SK-N-SH treated with all-trans-retinoic acid at 6 μM for 48 hours (cell line): ENCODE measurements at regions not wholly inside any gene's neighbourhood (a gene's known extent, or its start where the extent isn't known, plus 50 kb on each side); places are given as distances from the start of the nearest gene placed in this dataset.
"Not testable (repeated sequence)": the region's sequence is repeated elsewhere in the genome, so short reads cannot be mapped to it uniquely, and the experiment has no call there.

Experiments used
- ATAC-seq: fragments of 200-7000 bp; cut with Tn5 transposase; 3 replicates; pipeline ENCODE4 v1.9.1; 2020; ENCODE audit warnings: mild to moderate bottlenecking, moderate library complexity
- ARNTL ChIP-seq: fragments of 450-650 bp; formaldehyde crosslinking; IDR thresholded peaks from 2 replicates; pipeline ENCODE4 v1.5.0; 2020; ENCODE audit warnings: low read depth, mild to moderate bottlenecking, moderate library complexity, borderline replicate concordance
- BACH2 ChIP-seq: fragments of 250-450 bp; sonication (Bioruptor Pico); IDR thresholded peaks from 2 replicates; pipeline ENCODE4 v1.9.0; 2021; ENCODE audit warnings: mild to moderate bottlenecking, borderline replicate concordance
- ESRRG ChIP-seq: fragments of 250-450 bp; sonication (Bioruptor Pico); IDR thresholded peaks from 2 replicates; pipeline ENCODE4 v1.6.1; 2021; ENCODE audit warnings: mild to moderate bottlenecking
- GLIS3 ChIP-seq: fragments of 250-450 bp; sonication (Bioruptor Pico); IDR thresholded peaks from 2 replicates; pipeline ENCODE4 v1.5.0; 2020; ENCODE audit warnings: mild to moderate bottlenecking, moderate library complexity
- ISL1 ChIP-seq: fragments of 250-450 bp; sonication (Bioruptor Pico); IDR thresholded peaks from 2 replicates; pipeline ENCODE4 v2.1.2; 2022; ENCODE audit warnings: mild to moderate bottlenecking, moderate library complexity
- PPARA ChIP-seq: fragments of 250-450 bp; sonication (Bioruptor Pico); IDR thresholded peaks from 2 replicates; pipeline ENCODE4 v1.5.0; 2020; ENCODE audit warnings: mild to moderate bottlenecking, borderline replicate concordance
- RARB ChIP-seq: fragments of 250-450 bp; sonication (Bioruptor Pico); IDR thresholded peaks from 2 replicates; pipeline ENCODE4 v1.8.0; 2021; ENCODE audit warnings: mild to moderate bottlenecking, moderate library complexity
- SNAI2 ChIP-seq: fragments of 250-450 bp; sonication (Bioruptor Pico); IDR thresholded peaks from 2 replicates; pipeline ENCODE4 v1.5.0; 2020; ENCODE audit warnings: mild to moderate bottlenecking, moderate library complexity
- TCF4 ChIP-seq: fragments of 250-450 bp; sonication (Bioruptor Pico); IDR thresholded peaks from 2 replicates; pipeline ENCODE4 v1.8.0; 2021; ENCODE audit warnings: mild to moderate bottlenecking, moderate library complexity, borderline replicate concordance
- TOX ChIP-seq: fragments of 250-450 bp; sonication (Bioruptor Pico); IDR thresholded peaks from 2 replicates; pipeline ENCODE4 v1.8.0; 2021; ENCODE audit warnings: mild to moderate bottlenecking, moderate library complexity, borderline replicate concordance
- ZFP3 ChIP-seq: fragments of 250-450 bp; sonication (Bioruptor Pico); IDR thresholded peaks from 2 replicates; pipeline ENCODE4 v1.5.0; 2020; ENCODE audit warnings: mild to moderate bottlenecking, moderate library complexity
- ZNF565 ChIP-seq: fragments of 450-650 bp; formaldehyde crosslinking; conservative IDR thresholded peaks from 2 replicates; pipeline ENCODE4 v1.5.0; 2020; ENCODE audit warnings: low read depth, mild to moderate bottlenecking, moderate library complexity
- ZNF70 ChIP-seq: fragments of 450-650 bp; formaldehyde crosslinking; IDR thresholded peaks from 2 replicates; pipeline ENCODE4 v1.5.0; 2020; ENCODE audit warnings: mild to moderate bottlenecking, moderate library complexity
- ZNF8 ChIP-seq: fragments of 450-650 bp; formaldehyde crosslinking; IDR thresholded peaks from 2 replicates; pipeline ENCODE4 v1.5.0; 2020; ENCODE audit warnings: mild to moderate bottlenecking, moderate library complexity
- TF ChIP-seq, protein P1 (sequence below): fragments of 250-450 bp; sonication (Bioruptor Pico); IDR thresholded peaks from 2 replicates; pipeline ENCODE4 v1.5.1; 2021; ENCODE audit warnings: mild to moderate bottlenecking, moderate library complexity
- TF ChIP-seq, protein P2 (sequence below): fragments of 250-450 bp; sonication (Bioruptor Pico); IDR thresholded peaks from 2 replicates; pipeline ENCODE4 v1.8.0; 2021; ENCODE audit warnings: low read depth, mild to moderate bottlenecking, moderate library complexity, borderline replicate concordance
- TF ChIP-seq, protein P3 (sequence below): fragments of 250-450 bp; sonication (Bioruptor Pico); IDR thresholded peaks from 2 replicates; pipeline ENCODE4 v1.5.0; 2020; ENCODE audit warnings: mild to moderate bottlenecking, moderate library complexity

DNA sequence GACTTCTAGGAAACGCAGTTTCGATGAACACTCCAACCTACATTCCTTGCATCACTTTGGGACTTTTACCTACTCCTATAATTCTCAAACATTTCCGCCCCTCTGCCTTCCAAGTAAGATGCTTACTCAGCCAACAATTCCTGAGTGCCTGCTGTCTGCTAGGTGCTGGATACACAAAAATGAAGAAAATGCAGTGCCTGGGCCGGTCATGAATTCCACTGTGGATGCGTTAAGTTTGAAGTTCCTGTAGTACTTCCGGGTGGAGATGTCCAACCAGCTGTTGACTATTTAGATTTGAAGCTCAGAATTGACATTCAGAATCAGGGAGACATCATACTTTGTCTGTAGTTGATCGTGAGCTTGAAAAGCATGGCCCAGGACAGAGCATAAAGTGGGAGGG lies 89.2 kb downstream of the LYZL1 start:
- TF ChIP-seq, protein P1, sequence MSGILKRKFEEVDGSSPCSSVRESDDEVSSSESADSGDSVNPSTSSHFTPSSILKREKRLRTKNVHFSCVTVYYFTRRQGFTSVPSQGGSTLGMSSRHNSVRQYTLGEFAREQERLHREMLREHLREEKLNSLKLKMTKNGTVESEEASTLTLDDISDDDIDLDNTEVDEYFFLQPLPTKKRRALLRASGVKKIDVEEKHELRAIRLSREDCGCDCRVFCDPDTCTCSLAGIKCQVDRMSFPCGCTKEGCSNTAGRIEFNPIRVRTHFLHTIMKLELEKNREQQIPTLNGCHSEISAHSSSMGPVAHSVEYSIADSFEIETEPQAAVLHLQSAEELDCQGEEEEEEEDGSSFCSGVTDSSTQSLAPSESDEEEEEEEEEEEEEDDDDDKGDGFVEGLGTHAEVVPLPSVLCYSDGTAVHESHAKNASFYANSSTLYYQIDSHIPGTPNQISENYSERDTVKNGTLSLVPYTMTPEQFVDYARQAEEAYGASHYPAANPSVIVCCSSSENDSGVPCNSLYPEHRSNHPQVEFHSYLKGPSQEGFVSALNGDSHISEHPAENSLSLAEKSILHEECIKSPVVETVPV (CRISPR knock-in tag): no peak
- TF ChIP-seq GLIS3 (CRISPR knock-in tag): no peak
- TF ChIP-seq, protein P2, sequence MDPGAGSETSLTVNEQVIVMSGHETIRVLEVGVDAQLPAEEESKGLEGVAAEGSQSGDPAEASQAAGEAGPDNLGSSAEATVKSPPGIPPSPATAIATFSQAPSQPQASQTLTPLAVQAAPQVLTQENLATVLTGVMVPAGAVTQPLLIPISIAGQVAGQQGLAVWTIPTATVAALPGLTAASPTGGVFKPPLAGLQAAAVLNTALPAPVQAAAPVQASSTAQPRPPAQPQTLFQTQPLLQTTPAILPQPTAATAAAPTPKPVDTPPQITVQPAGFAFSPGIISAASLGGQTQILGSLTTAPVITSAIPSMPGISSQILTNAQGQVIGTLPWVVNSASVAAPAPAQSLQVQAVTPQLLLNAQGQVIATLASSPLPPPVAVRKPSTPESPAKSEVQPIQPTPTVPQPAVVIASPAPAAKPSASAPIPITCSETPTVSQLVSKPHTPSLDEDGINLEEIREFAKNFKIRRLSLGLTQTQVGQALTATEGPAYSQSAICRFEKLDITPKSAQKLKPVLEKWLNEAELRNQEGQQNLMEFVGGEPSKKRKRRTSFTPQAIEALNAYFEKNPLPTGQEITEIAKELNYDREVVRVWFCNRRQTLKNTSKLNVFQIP (CRISPR knock-in tag): no peak
- no peak for TF ChIP-seq ZNF8
- TF ChIP-seq SNAI2 (CRISPR knock-in tag): no peak
- TF ChIP-seq RARB (CRISPR knock-in tag): no peak
- TF ChIP-seq ZFP3 (CRISPR knock-in tag): no peak
- TF ChIP-seq BACH2 (CRISPR knock-in tag): no peak
- no peak for ATAC-seq

DNA sequence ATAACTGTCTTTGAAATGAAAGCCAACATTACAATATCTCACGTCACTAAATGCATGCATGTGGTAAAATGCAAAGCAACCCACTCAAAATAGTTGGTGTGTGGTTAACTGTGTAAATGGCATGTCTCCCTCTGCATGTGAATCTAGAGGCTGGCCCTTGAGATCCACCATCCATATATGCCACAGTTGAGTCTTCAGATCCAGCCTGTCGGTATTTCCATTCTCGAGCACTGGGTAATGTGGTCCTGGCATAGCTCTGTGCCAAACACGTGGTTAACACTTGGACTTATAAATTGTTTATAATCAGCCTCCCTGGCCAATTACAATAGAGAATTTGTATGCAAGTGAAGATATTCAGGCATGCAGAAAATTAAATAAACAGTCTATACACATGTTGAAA lies 90.3 kb downstream of the LYZL1 start:
- no peak for ATAC-seq
- TF ChIP-seq ZNF565 (CRISPR knock-in tag) (no peak), ZFP3 (CRISPR knock-in tag) (no peak), TCF4 (CRISPR knock-in tag) (no peak), RARB (CRISPR knock-in tag) (no peak), ESRRG (CRISPR knock-in tag) (no peak), ISL1 (no peak), ZNF8 (no peak), ARNTL (CRISPR knock-in tag) (no peak), GLIS3 (CRISPR knock-in tag) (no peak), PPARA (no peak), TOX (CRISPR knock-in tag) (no peak), ZNF70 (CRISPR knock-in tag) (no peak), BACH2 (CRISPR knock-in tag) (no peak), SNAI2 (CRISPR knock-in tag) (no peak)
- TF ChIP-seq, protein P1 (CRISPR knock-in tag): no peak
- TF ChIP-seq, protein P3, sequence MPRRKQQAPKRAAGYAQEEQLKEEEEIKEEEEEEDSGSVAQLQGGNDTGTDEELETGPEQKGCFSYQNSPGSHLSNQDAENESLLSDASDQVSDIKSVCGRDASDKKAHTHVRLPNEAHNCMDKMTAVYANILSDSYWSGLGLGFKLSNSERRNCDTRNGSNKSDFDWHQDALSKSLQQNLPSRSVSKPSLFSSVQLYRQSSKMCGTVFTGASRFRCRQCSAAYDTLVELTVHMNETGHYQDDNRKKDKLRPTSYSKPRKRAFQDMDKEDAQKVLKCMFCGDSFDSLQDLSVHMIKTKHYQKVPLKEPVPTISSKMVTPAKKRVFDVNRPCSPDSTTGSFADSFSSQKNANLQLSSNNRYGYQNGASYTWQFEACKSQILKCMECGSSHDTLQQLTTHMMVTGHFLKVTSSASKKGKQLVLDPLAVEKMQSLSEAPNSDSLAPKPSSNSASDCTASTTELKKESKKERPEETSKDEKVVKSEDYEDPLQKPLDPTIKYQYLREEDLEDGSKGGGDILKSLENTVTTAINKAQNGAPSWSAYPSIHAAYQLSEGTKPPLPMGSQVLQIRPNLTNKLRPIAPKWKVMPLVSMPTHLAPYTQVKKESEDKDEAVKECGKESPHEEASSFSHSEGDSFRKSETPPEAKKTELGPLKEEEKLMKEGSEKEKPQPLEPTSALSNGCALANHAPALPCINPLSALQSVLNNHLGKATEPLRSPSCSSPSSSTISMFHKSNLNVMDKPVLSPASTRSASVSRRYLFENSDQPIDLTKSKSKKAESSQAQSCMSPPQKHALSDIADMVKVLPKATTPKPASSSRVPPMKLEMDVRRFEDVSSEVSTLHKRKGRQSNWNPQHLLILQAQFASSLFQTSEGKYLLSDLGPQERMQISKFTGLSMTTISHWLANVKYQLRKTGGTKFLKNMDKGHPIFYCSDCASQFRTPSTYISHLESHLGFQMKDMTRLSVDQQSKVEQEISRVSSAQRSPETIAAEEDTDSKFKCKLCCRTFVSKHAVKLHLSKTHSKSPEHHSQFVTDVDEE (CRISPR knock-in tag): no peak

DNA sequence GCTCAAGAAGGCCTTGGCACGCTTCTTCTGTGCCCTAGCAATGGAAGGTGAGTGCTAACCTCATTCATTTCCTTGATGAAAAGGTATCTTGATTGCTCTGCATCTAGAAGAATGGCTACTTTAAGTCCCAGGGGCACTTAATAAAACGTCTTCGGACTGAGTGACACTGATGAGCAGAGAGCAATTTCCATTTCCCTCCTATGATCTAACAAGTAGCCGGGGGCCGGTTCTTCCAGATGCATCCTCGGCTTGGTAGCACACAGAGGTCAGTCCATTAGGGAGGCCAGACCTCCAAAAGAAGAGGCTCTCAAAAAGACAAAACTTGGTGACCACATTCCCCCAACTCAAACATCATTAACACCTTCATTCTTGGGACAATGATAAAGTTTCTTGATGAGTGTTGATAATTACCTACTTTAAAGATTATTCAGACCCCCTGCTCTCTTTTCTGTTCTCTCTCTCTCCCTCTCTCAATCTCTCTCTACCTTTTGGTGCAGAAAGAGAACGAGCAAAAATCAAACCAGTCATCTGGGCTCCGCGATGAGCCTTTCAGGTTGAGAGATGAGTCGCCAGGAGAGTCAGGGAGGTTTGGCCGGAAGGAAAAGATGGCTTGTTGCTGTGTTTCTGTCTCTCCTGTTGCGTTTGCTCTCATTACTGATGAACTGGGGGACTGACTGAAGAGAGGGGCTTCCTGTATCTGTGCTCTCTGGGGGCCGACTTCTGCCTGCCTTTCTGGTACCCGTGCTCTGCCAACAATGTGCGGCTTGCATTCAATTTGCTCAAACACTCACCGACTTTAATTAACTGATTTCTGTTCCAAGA lies 91.1 kb downstream of the LYZL1 start:
- not testable (repeated sequence) for ATAC-seq

DNA sequence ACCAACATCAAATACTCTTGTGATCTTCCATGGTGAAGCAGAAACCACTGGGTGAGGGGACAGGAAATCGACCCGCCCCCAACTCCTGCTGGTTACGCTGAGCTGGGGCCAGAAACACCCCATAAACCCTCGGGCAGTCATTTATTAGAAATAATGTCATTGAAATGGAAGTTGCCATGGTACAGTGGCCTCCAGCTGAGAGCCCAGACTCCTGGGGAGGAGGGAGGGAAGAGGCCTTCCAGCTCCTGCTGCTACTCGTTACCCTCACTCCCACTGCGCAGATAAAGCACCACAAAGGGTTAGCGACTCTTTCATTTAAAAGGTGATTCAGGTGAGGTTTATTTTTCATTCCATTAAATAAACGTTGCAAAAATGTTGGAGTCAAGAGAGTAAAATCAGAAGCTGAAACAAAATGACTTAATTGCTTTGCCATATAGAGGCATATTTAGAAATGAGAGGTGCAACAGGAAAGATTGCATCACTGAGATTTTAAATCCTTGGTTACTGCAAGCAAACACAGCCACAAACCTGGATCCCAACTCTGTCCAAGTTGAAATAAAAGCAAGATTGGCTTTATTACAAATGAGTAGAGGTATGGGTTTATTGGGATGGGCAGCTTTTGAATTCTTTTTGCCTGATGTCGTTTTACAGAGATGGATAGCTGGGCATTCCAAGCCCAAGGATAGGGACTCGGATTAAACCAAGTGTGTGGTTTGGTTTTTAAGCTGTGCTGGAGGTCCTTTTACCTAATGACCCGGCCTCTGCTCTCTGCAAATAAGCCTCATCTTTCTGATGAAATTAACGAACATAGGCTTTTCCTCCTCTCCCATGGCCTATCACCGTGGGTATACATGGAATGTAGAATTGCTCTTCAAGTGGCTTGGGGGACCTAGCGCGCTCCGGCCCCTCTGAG lies 92.0 kb downstream of the LYZL1 start:
- 0 out of 2 replicates have a peak, but pooled peaks have one; percentile 8 for TF ChIP-seq ISL1
- peak; percentile 43 for ATAC-seq
